ENCODE measurements at regions not wholly inside any gene's neighbourhood (a gene's known extent, or its start where the extent isn't known, plus 50 kb on each side); places are given as distances from the start of the nearest gene placed in this dataset.

- POLR2A ChIA-PET = no interaction called here
- RAD21 ChIA-PET (ENCODE audit: unreplicated experiment) = no interaction called here
- in situ Hi-C loops (cut with MboI) = loop anchor here (10.0 kb wide), 1 partner anchor 1543 kb away; no protein-coding TSS in a partner anchor
- Histone ChIP-seq H3K4me1 (ENCODE audit: control insufficient read depth, insufficient read depth, low read length) (no peaks in the 10 kb centered on the region), H3K27ac (ENCODE audit: control insufficient read depth, insufficient read depth) (no peak overlapping the region), H3K9ac (ENCODE audit: control insufficient read depth, insufficient read depth, low read length) (no peak overlapping the region), H3K27me3 (replicated peaks in 1 of 2; ENCODE audit: control insufficient read depth in 2 of 2, insufficient read depth in 2 of 2, low read length in 1 of 2) (no peaks in the 10 kb centered on the region; a peak in 2 of 4 replicates), H4K20me1 (ENCODE audit: control insufficient read depth, insufficient read depth) (no peaks in the 10 kb centered on the region), H3K4me3 (no peak overlapping the region), H3K4me2 (ENCODE audit: control insufficient read depth, insufficient read depth) (no peak overlapping the region), H3K79me2 (ENCODE audit: control insufficient read depth, insufficient read depth, low read length) (no peaks in the 10 kb centered on the region), H2AFZ (ENCODE audit: control insufficient read depth, low read depth, low read length) (no peak overlapping the region), H3K36me3 (ENCODE audit: control insufficient read depth in 2 of 2, insufficient read depth in 2 of 2, low read length in 1 of 2) (no peaks in the 10 kb centered on the region), H3K9me3 (replicated peaks; ENCODE audit: control insufficient read depth, insufficient read depth, low read length) (no peaks in the 10 kb centered on the region; the same call in 1 of the 3 replicates)
- 4% methylated on average over 4 of the region's 4 CpGs for WGBS (ENCODE audit: insufficient coverage, insufficient replicate concordance, low lambda C conversion rate, missing lambda C conversion rate)
- SMC1A ChIA-PET (ENCODE audit: uncharacterized antibody, unreplicated experiment) = interaction anchor here (1.4 kb wide), 1 partner anchor 8 kb away, joined by 3 read pairs; no protein-coding TSS in a partner anchor
- CTCF ChIA-PET = no interaction called here
- no TSS peak for BruUV-seq (replicated peaks)
- peak; percentile 97 for ATAC-seq
- peak; percentile 49 for FAIRE-seq
- intact Hi-C loops (cut with micrococcal nuclease; ENCODE audit: unreplicated experiment) = loop anchor here (10.0 kb wide), 1 partner anchor 1543 kb away; no protein-coding TSS in a partner anchor
- peak; percentile 37 for DNase-seq (ENCODE audit: low read depth, low spot score)
- TF ChIP-seq BHLHE40 (IDR thresholded peaks at IDR 0.05; ENCODE audit: borderline replicate concordance in 1 of 2, low read depth in 2 of 2, low read length in 1 of 2) (no peak; a peak in 1 of 4 replicates), CBX5 (IDR thresholded peaks at IDR 0.05; ENCODE audit: low read depth) (peak; percentile 44; the same call in 1 of the 2 replicates), PKNOX1 (IDR thresholded peaks at IDR 0.05) (peak; percentile 62), MTA2 (IDR thresholded peaks at IDR 0.05; ENCODE audit: low read depth) (no peak), TCF3 (IDR thresholded peaks at IDR 0.05; ENCODE audit: borderline replicate concordance, insufficient read depth, low read depth, low read length) (no peak), ZNF274 (IDR thresholded peaks at IDR 0.05; ENCODE audit: insufficient read depth, insufficient read length) (no peak), SKIL (IDR thresholded peaks at IDR 0.05; ENCODE audit: low read depth, poor library complexity, severe bottlenecking) (peak; percentile 34), PML (IDR thresholded peaks at IDR 0.05; ENCODE audit: low read length) (no peak), RELB (IDR thresholded peaks at IDR 0.05; ENCODE audit: low read depth) (no peak), KLF5 (IDR thresholded peaks at IDR 0.05; ENCODE audit: partially characterized antibody) (no peak), JUNB (IDR thresholded peaks at IDR 0.05) (0 out of 2 replicates have a peak, but pooled peaks have one; percentile 33), RELA (IDR thresholded peaks at IDR 0.05; ENCODE audit: borderline replicate concordance, partially characterized antibody) (no peak), FOS (IDR thresholded peaks at IDR 0.05; ENCODE audit: borderline replicate concordance, extremely low read depth, insufficient read length) (no peak), SREBF2 (IDR thresholded peaks at IDR 0.05; ENCODE audit: low read length) (no peak), JUND (IDR thresholded peaks at IDR 0.05; ENCODE audit: low read depth, low read length) (no peak), SPI1 (IDR thresholded peaks at IDR 0.05; ENCODE audit: borderline replicate concordance, insufficient read depth, low read depth, low read length) (peak; percentile 34; the same call in 1 of the 2 replicates), ZNF24 (IDR thresholded peaks at IDR 0.05) (no peak), CHD2 (IDR thresholded peaks at IDR 0.05; ENCODE audit: borderline replicate concordance, low read depth, low read length) (no peak), IRF4 (IDR thresholded peaks at IDR 0.05; ENCODE audit: low read depth, low read length) (peak; percentile 68), NFYB (IDR thresholded peaks at IDR 0.05; ENCODE audit: insufficient read depth, low read depth, low read length) (no peak)
These were observed 256.3 kb downstream of the SMARCA2 start for GRCh38 chr9:2271426-2271825.
